ENCODE measurements at regions not wholly inside any gene's neighbourhood (a gene's known extent, or its start where the extent isn't known, plus 50 kb on each side); places are given as distances from the start of the nearest gene placed in this dataset.
"Not testable (repeated sequence)": the region's sequence is repeated elsewhere in the genome, so short reads cannot be mapped to it uniquely, and the experiment has no call there.

DNA sequence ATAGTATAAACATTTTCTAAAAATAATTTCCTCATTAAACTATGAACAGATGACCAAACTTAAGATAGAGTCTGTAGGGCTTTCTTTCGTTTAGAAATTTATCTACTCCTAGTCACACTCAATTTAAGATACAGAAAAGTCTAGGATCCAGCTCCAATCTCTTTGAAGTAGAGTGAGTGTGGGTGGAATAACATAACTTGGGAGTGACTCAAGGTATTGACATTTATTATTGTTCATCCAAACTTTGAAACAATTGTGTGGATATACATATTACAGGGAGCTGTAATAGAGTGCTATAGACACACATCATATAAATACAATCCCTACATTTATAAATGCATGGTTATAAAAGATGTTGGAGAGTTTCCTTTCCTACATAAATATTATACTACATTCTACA is 715.2 kb upstream of the MANEA start:
- no peak for DNase-seq (ENCODE audit: low spot score)
- no peak overlapping the region for H3K4me3 Mint-ChIP-seq (ENCODE audit: unreplicated experiment)
- H3K27ac Mint-ChIP-seq (ENCODE audit: unreplicated experiment) = no peak overlapping the region
- H3K36me3 Mint-ChIP-seq (ENCODE audit: low read depth, unreplicated experiment) = no peaks in the 10 kb centered on the region
- no peaks in the 10 kb centered on the region for H3K27me3 Mint-ChIP-seq (ENCODE audit: unreplicated experiment)
- TF ChIP-seq, protein P1, sequence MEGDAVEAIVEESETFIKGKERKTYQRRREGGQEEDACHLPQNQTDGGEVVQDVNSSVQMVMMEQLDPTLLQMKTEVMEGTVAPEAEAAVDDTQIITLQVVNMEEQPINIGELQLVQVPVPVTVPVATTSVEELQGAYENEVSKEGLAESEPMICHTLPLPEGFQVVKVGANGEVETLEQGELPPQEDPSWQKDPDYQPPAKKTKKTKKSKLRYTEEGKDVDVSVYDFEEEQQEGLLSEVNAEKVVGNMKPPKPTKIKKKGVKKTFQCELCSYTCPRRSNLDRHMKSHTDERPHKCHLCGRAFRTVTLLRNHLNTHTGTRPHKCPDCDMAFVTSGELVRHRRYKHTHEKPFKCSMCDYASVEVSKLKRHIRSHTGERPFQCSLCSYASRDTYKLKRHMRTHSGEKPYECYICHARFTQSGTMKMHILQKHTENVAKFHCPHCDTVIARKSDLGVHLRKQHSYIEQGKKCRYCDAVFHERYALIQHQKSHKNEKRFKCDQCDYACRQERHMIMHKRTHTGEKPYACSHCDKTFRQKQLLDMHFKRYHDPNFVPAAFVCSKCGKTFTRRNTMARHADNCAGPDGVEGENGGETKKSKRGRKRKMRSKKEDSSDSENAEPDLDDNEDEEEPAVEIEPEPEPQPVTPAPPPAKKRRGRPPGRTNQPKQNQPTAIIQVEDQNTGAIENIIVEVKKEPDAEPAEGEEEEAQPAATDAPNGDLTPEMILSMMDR (IDR thresholded peaks at IDR 0.05; ENCODE audit: unreplicated experiment) = no peak
- H3K9me3 Mint-ChIP-seq (ENCODE audit: unreplicated experiment) = no peaks in the 10 kb centered on the region
- no peaks in the 10 kb centered on the region for H3K4me1 Mint-ChIP-seq (ENCODE audit: unreplicated experiment)

DNA sequence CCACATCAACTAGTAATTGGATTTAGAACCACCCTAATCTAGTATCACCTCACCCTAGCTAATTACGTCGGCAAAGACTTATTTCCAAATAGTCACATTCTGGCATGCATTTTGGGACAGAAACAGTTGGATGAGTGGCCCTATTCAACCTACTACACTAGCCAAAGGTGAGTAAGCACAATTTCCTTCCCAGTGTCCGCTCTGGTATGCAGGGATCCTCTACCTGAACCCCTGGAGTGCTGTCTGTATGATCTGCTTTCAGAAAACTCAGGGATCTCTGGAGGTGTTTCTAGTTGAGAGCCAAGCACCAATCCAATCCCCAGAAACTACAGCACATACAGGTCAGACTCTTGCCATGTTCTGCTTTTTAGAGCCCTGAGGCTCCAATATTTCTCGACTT is 717.4 kb upstream of the MANEA start:
- H3K27ac Mint-ChIP-seq (ENCODE audit: unreplicated experiment) = no peak overlapping the region
- no peaks in the 10 kb centered on the region for H3K36me3 Mint-ChIP-seq (ENCODE audit: low read depth, unreplicated experiment)
- no peaks in the 10 kb centered on the region for H3K9me3 Mint-ChIP-seq (ENCODE audit: unreplicated experiment)
- no peak for DNase-seq (ENCODE audit: low spot score)
- H3K4me3 Mint-ChIP-seq (ENCODE audit: unreplicated experiment) = no peak overlapping the region
- H3K4me1 Mint-ChIP-seq (ENCODE audit: unreplicated experiment) = no peaks in the 10 kb centered on the region
- TF ChIP-seq, protein P1 (IDR thresholded peaks at IDR 0.05; ENCODE audit: unreplicated experiment) = no peak
- H3K27me3 Mint-ChIP-seq (ENCODE audit: unreplicated experiment) = no peaks in the 10 kb centered on the region

DNA sequence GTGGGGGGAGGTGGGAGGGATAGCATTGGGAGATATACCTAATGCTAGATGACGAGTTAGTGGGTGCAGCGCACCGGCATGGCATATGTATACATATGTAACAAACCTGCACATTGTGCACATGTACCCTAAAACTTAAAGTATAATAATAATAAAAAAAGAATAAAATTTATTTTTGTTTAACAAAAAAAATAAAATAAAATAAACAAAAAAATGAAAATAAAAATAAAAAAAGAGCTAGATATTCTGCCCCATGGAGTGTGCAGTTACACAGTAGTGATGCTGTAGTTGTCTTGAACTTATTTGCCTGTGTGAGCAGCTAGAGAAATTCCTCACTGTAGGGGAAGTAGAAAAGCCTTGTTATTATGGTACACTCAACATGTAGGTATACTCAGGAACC is 720.3 kb upstream of the MANEA start:
- not testable (repeated sequence) for H3K9me3 Mint-ChIP-seq (ENCODE audit: unreplicated experiment); H3K27me3 Mint-ChIP-seq (ENCODE audit: unreplicated experiment); H3K36me3 Mint-ChIP-seq (ENCODE audit: low read depth, unreplicated experiment); H3K27ac Mint-ChIP-seq (ENCODE audit: unreplicated experiment); H3K4me1 Mint-ChIP-seq (ENCODE audit: unreplicated experiment); DNase-seq (ENCODE audit: low spot score); H3K4me3 Mint-ChIP-seq (ENCODE audit: unreplicated experiment)

- not testable (repeated sequence) for H3K9me3 Mint-ChIP-seq (ENCODE audit: unreplicated experiment); H3K4me1 Mint-ChIP-seq (ENCODE audit: unreplicated experiment); H3K27me3 Mint-ChIP-seq (ENCODE audit: unreplicated experiment); H3K27ac Mint-ChIP-seq (ENCODE audit: unreplicated experiment); H3K4me3 Mint-ChIP-seq (ENCODE audit: unreplicated experiment); H3K36me3 Mint-ChIP-seq (ENCODE audit: low read depth, unreplicated experiment); DNase-seq (ENCODE audit: low spot score)
Observed at GRCh38 chr6:94851329-94851728, 726.0 kb upstream of the MANEA start.

- no peak overlapping the region for H3K4me3 Mint-ChIP-seq (ENCODE audit: unreplicated experiment)
- TF ChIP-seq, protein P1 (IDR thresholded peaks at IDR 0.05; ENCODE audit: unreplicated experiment) = no peak
- no peaks in the 10 kb centered on the region for H3K36me3 Mint-ChIP-seq (ENCODE audit: low read depth, unreplicated experiment)
- no peak for DNase-seq (ENCODE audit: low spot score)
- no peaks in the 10 kb centered on the region for H3K4me1 Mint-ChIP-seq (ENCODE audit: unreplicated experiment)
- no peaks in the 10 kb centered on the region for H3K9me3 Mint-ChIP-seq (ENCODE audit: unreplicated experiment)
- H3K27me3 Mint-ChIP-seq (ENCODE audit: unreplicated experiment) = no peaks in the 10 kb centered on the region
- no peak overlapping the region for H3K27ac Mint-ChIP-seq (ENCODE audit: unreplicated experiment)
Observed at GRCh38 chr6:94845742-94846141, 731.6 kb upstream of the MANEA start.

DNA sequence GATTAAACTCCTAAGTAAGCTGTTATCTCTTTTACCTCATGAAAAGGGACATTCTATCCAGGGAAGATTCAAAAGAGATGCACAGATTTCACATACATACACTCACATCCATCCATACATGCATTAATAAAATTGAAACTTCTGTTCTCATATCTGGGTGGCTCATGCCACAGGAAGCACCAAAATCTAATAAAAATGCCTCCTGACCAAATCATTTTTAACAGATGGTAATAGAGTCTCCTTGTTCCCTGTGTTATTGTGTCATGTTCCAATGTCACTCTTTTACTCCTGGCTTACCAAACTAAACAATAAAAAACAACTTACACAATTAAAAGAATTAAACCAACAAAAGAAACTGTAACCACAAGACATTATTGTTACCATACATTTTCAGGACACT is 742.1 kb upstream of the MANEA start:
- TF ChIP-seq, protein P1 (IDR thresholded peaks at IDR 0.05; ENCODE audit: unreplicated experiment) = no peak
- Mint-ChIP-seq H3K27me3 (ENCODE audit: unreplicated experiment) (no peaks in the 10 kb centered on the region), H3K36me3 (ENCODE audit: low read depth, unreplicated experiment) (no peaks in the 10 kb centered on the region), H3K9me3 (ENCODE audit: unreplicated experiment) (no peaks in the 10 kb centered on the region), H3K27ac (ENCODE audit: unreplicated experiment) (no peak overlapping the region), H3K4me3 (ENCODE audit: unreplicated experiment) (no peak overlapping the region), H3K4me1 (ENCODE audit: unreplicated experiment) (peaks cover 2% of the 10 kb centered on the region)
- DNase-seq (ENCODE audit: low spot score) = no peak

Measured in endothelial cell (in vitro differentiated cells).